Activated T-cell treated with anti-CD3 and anti-CD28 coated beads, Interleukin-2, amount 50 U/mL, for 72 hours (primary cell): ENCODE measurements at regions not wholly inside any gene's neighbourhood (a gene's known extent, or its start where the extent isn't known, plus 50 kb on each side); places are given as distances from the start of the nearest gene placed in this dataset.

Experiments used
- ATAC-seq, 2 donors: fragments of 150-1000 bp; cut with Tn5 transposase; replicated peaks in 1 of 2; 2 replicates each; pipeline ENCODE4 v1.10.0; 2021; ENCODE audit warnings: moderate library complexity in 2 of 2, mild to moderate bottlenecking in 1 of 2
- DNase-seq, 2 donors: peaks; one replicate each; pipeline ENCODE4 v3.0.0; 2021 to 2022; ENCODE audit warnings: mixed read lengths in 1 of 2
- H3K27ac Mint-ChIP-seq: one replicate; pipeline ENCODE4 v1.8.0; 2022; ENCODE audit warnings: mild to moderate bottlenecking, moderate library complexity, mixed read lengths
- H3K27me3 Mint-ChIP-seq: one replicate; pipeline ENCODE4 v1.8.0; 2022; ENCODE audit warnings: low read depth, mixed read lengths
- H3K36me3 Mint-ChIP-seq, 2 donors: one replicate each; pipeline ENCODE4 v1.8.0; 2022; ENCODE audit warnings: mixed read lengths in 2 of 2, mild to moderate bottlenecking in 1 of 2; ENCODE audit not compliant: insufficient read depth in 2 of 2
- H3K4me1 Mint-ChIP-seq: one replicate; pipeline ENCODE4 v1.8.0; 2022; ENCODE audit warnings: low read depth, mixed read lengths
- H3K4me3 Mint-ChIP-seq, 2 donors: one replicate each; pipeline ENCODE4 v1.8.0; 2022; ENCODE audit warnings: mild to moderate bottlenecking in 2 of 2, mixed read lengths in 2 of 2, moderate library complexity in 2 of 2
- H3K9me3 Mint-ChIP-seq, 2 donors: one replicate each; pipeline ENCODE4 v1.8.0; 2022; ENCODE audit warnings: mixed read lengths in 2 of 2

DNA sequence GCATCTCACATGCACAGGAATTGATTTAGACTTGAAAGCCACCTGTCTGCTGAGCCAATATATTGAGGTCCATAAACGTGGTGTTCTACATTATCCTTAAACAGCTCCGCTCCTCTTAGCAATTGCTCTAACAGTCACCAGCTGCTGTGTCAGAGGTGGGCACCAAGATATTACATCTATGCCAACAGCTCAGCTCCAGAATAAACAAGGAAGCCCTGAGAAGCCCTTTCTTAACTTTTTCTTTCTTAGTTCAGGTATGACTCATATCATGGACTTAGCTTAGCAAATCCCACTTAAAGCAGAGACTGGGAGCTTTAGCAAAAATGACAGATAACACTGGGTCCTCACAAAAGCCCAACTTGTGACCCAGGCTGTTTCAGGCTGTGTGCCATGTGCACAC lies 436.6 kb downstream of the IRS1 start:
- Mint-ChIP-seq H3K4me1 (no peaks in the 10 kb centered on the region), H3K36me3 (peaks cover 0 to 2% of the 10 kb centered on the region in 2 donors), H3K27me3 (peaks cover 9% of the 10 kb centered on the region), H3K9me3 (peaks cover 0 to 3% of the 10 kb centered on the region in 2 donors), H3K27ac (no peak overlapping the region), H3K4me3 (no peak overlapping the region)
- no peak for DNase-seq
- no peak for ATAC-seq

DNA sequence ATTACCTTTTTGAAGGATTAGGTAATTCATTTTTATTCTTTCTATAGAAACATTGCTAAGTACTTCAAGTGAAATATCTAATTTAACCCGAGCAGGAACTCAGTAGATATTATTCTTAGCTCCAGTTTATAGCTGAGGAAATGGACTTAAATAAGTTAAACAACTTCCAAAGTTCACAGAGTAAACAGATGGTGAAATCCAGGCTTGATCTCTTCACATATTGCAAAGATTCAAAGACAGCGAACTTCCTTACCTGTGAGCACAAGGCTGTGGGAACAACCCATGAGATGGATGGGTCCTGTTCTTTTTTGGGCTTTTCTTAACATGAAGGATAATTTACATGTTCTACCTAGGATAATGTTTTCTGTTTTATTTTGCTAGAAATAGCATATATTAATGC lies 439.0 kb downstream of the IRS1 start:
- Mint-ChIP-seq H3K9me3 (peaks cover 0 to 3% of the 10 kb centered on the region in 2 donors), H3K36me3 (peaks cover 0 to 2% of the 10 kb centered on the region in 2 donors), H3K27ac (no peak overlapping the region), H3K4me1 (no peaks in the 10 kb centered on the region), H3K27me3 (peaks cover 20% of the 10 kb centered on the region), H3K4me3 (no peak overlapping the region)
- no peak for DNase-seq
- ATAC-seq, result no peak

DNA sequence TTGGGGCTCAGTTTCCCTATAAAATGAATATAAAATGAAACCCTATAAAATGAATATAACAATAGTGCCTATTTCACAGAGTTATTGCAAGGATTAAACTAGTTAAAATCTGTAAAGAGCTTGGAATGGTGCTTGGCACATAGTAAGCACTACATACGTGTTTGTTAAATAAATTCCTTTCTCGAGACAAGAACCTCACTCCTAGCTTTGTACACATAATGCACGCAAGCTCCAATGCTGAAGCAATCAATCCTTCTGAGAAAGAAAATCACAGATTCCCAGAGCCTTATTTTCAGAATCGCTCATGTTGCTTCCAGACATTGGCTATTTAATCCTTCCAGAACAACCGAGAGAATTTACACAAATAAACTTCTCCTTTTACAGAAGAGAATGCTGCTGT lies 440.9 kb downstream of the IRS1 start:
- H3K36me3 Mint-ChIP-seq, result peaks cover 0 to 2% of the 10 kb centered on the region in 2 donors
- DNase-seq (no peak), ATAC-seq (no peak)
- H3K4me1 Mint-ChIP-seq, result no peaks in the 10 kb centered on the region
- peaks cover 20% of the 10 kb centered on the region for H3K27me3 Mint-ChIP-seq
- peaks cover 0 to 3% of the 10 kb centered on the region in 2 donors for H3K9me3 Mint-ChIP-seq
- H3K27ac Mint-ChIP-seq, result no peak overlapping the region
- H3K4me3 Mint-ChIP-seq, result no peak overlapping the region

DNA sequence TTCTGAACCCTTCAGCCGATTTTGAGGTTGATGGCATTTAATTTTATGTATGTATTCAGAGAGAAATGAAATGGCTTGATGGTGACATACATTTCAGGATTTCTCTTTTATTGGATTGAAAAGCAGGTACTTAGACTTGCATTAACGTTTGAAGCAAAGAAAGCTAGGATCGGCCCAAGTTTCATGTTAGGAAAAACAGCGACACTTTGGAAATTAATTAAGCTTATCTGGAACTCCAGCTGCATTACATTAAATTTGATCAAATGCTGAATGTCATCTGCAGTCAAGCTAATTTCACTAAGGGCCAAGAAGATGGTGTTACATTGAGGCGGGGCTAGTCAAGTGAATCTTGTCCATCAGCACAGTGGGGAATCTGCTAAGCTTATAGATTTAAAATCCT lies 441.8 kb downstream of the IRS1 start:
- no peak for ATAC-seq

GRCh38 chr2:226355600-226355999 lies 444.0 kb downstream of the IRS1 start:
- Mint-ChIP-seq H3K36me3 (no peaks in the 10 kb centered on the region), H3K4me1 (no peaks in the 10 kb centered on the region), H3K4me3 (no peak overlapping the region), H3K27ac (no peak overlapping the region), H3K9me3 (no peaks in the 10 kb centered on the region), H3K27me3 (peaks cover 20% of the 10 kb centered on the region)
- DNase-seq (no peak), ATAC-seq (no peak)

More for the DNA sequence above, 441.8 kb downstream of the IRS1 start:
- Mint-ChIP-seq H3K4me3 (no peak overlapping the region), H3K27me3 (peaks cover 20% of the 10 kb centered on the region), H3K27ac (no peak overlapping the region), H3K36me3 (no peaks in the 10 kb centered on the region), H3K4me1 (no peaks in the 10 kb centered on the region), H3K9me3 (no peaks in the 10 kb centered on the region)
- DNase-seq, result no peak

GRCh38 chr2:226354434-226354833 lies 445.2 kb downstream of the IRS1 start:
- H3K9me3 Mint-ChIP-seq, result no peaks in the 10 kb centered on the region
- no peaks in the 10 kb centered on the region for H3K36me3 Mint-ChIP-seq
- no peak overlapping the region for H3K4me3 Mint-ChIP-seq
- no peaks in the 10 kb centered on the region for H3K4me1 Mint-ChIP-seq
- no peak for ATAC-seq
- H3K27ac Mint-ChIP-seq, result no peak overlapping the region
- no peak for DNase-seq
- peaks cover 15% of the 10 kb centered on the region for H3K27me3 Mint-ChIP-seq

GRCh38 chr2:226352941-226353560 lies 446.6 kb downstream of the IRS1 start:
- no peak overlapping the region for H3K4me3 Mint-ChIP-seq
- DNase-seq (no peak), ATAC-seq (no peak)
- no peak overlapping the region for H3K27ac Mint-ChIP-seq
- no peaks in the 10 kb centered on the region for H3K9me3 Mint-ChIP-seq
- no peaks in the 10 kb centered on the region for H3K36me3 Mint-ChIP-seq
- no peaks in the 10 kb centered on the region for H3K4me1 Mint-ChIP-seq
- H3K27me3 Mint-ChIP-seq, result peaks cover 12% of the 10 kb centered on the region

DNA sequence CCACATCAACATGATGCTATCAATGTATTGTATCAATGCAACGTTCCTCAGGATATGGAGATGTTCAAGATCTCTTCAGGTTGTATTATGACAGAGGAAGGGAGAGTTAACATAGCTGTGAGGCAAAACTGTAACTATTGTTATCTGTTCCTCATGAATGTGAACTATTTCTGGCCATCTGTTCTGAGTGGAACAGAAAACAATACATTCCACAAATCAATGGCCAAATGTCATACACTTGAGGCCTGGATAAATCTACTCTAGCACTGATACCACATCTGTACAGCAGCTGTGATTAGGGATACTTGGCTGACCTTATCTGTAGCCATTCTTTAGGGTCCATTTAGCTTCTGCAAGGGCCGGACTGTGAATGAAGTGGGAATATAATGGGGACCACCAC lies 447.9 kb downstream of the IRS1 start:
- no peaks in the 10 kb centered on the region for H3K9me3 Mint-ChIP-seq
- no peak overlapping the region for H3K27ac Mint-ChIP-seq
- ATAC-seq, result no peak
- no peaks in the 10 kb centered on the region for H3K36me3 Mint-ChIP-seq
- no peaks in the 10 kb centered on the region for H3K4me1 Mint-ChIP-seq
- peaks cover 2% of the 10 kb centered on the region for H3K27me3 Mint-ChIP-seq
- DNase-seq, result no peak
- no peak overlapping the region for H3K4me3 Mint-ChIP-seq

DNA sequence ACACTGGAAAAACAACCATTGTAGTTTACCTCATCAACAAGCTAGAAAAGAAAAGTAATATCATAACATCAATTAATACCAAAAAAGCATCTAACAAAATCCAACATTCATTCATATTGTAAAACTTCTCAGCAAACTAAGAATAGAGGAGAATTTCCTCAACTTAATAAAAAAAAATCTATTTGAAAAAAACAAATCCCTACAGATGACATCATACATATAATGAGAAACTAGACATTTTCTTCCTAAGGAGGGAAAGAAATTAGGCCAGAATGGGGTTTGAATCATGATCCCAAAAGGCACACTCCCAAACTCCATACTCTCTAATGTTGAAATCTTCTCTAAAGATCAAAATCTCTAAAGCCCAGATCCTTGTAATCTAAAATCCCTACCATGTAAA lies 460.0 kb downstream of the IRS1 start:
- Mint-ChIP-seq H3K36me3 (no peaks in the 10 kb centered on the region), H3K4me3 (no peak overlapping the region), H3K27me3 (peaks cover 9% of the 10 kb centered on the region), H3K9me3 (no peaks in the 10 kb centered on the region), H3K4me1 (peaks cover 11% of the 10 kb centered on the region), H3K27ac (no peak overlapping the region)
- ATAC-seq (no peak), DNase-seq (no peak)

DNA sequence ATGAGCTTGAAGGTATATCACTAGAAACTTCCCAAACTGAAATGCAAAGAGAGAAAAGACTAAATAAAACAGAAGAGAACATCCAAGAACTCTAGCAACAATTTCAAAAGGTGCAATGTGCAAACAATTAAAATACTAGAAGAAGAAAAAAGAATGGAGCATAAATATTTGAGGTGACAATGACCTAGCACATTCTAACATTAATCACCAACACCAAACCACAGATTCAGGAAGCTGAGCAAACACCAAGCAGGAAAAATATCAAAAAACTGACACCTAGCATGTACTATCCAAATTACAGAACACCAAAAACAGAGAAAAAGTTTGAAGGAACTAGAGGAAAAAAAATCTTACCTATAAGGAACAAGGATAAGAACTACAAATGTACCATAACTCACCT lies 460.8 kb downstream of the IRS1 start:
- H3K36me3 Mint-ChIP-seq, result no peaks in the 10 kb centered on the region

GRCh38 chr2:226337941-226338600 lies 461.5 kb downstream of the IRS1 start:
- Mint-ChIP-seq H3K27me3 (peaks cover 9% of the 10 kb centered on the region), H3K27ac (no peak overlapping the region)

More for the DNA sequence above, 460.8 kb downstream of the IRS1 start:
- H3K27me3 Mint-ChIP-seq, result peaks cover 9% of the 10 kb centered on the region
- ATAC-seq (no peak), DNase-seq (no peak)
- peaks cover 11% of the 10 kb centered on the region for H3K4me1 Mint-ChIP-seq
- no peaks in the 10 kb centered on the region for H3K9me3 Mint-ChIP-seq
- peak overlapping the region; percentile 79 for H3K27ac Mint-ChIP-seq
- H3K4me3 Mint-ChIP-seq, result no peak overlapping the region

GRCh38 chr2:226336283-226336682 lies 463.3 kb downstream of the IRS1 start:
- Mint-ChIP-seq H3K27me3 (peaks cover 9% of the 10 kb centered on the region), H3K4me1 (peaks cover 11% of the 10 kb centered on the region), H3K9me3 (no peaks in the 10 kb centered on the region), H3K27ac (no peak overlapping the region), H3K4me3 (no peak overlapping the region), H3K36me3 (no peaks in the 10 kb centered on the region)
- ATAC-seq (no peak), DNase-seq (no peak)

More at GRCh38 chr2:226337941-226338600, 461.5 kb downstream of the IRS1 start:
- Mint-ChIP-seq H3K9me3 (no peaks in the 10 kb centered on the region), H3K4me3 (no peak overlapping the region), H3K4me1 (peaks cover 11% of the 10 kb centered on the region), H3K36me3 (no peaks in the 10 kb centered on the region)
- DNase-seq (no peak), ATAC-seq (no peak)

GRCh38 chr2:226334981-226335720 lies 464.5 kb downstream of the IRS1 start:
- ATAC-seq, result no peak
- DNase-seq, result no peak
- Mint-ChIP-seq H3K9me3 (no peaks in the 10 kb centered on the region), H3K27ac (no peak overlapping the region), H3K27me3 (peaks cover 6% of the 10 kb centered on the region), H3K36me3 (no peaks in the 10 kb centered on the region), H3K4me1 (peaks cover 11% of the 10 kb centered on the region), H3K4me3 (no peak overlapping the region)
